GM06990 (cell line): ENCODE measurements at regions not wholly inside any gene's neighbourhood (a gene's known extent, or its start where the extent isn't known, plus 50 kb on each side); places are given as distances from the start of the nearest gene placed in this dataset.

Experiments
- DNase-seq: peaks from one replicate; pipeline ENCODE4 v3.0.0-alpha.2; 2011; ENCODE audit not compliant: insufficient read length; ENCODE audit errors: extremely low read depth
- H3K27me3 ChIP-seq: replicated peaks from 2 replicates; pipeline ENCODE4 v1.6.0; 2011; ENCODE audit warnings: low read length; ENCODE audit not compliant: control insufficient read depth, insufficient read depth
- H3K36me3 ChIP-seq: 2 replicates; pipeline ENCODE4 v1.5.1; 2011; ENCODE audit warnings: low read length; ENCODE audit not compliant: control insufficient read depth, insufficient read depth
- H3K4me3 ChIP-seq: replicated peaks from 2 replicates; pipeline ENCODE4 v1.5.1; 2011; ENCODE audit warnings: low read depth, mild to moderate bottlenecking, control low read depth, low read length
- TF ChIP-seq, protein P1 (sequence below): IDR thresholded peaks from 2 replicates; pipeline ENCODE4 v1.5.1; 2011; ENCODE audit warnings: low read length, control low read depth, mild to moderate bottlenecking, inconsistent platforms; ENCODE audit not compliant: insufficient read depth, poor library complexity, severe bottlenecking

DNA sequence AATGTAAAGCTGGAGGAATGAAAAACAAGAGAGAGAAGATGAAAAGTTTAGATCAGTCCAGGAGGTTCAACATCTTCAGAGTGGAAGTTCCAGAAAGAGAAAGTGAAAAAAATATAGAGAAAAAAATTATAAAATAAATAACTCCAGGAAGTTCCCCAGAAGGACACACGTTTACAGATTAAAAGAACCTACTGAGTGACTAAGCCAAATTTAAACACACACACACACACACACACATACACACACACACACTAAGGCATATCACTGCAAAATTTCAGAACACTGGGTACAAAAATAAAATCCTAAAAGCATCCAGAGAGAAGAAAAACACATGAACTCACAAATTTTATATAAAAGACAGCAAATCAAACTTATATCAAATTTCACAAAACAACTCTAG, 85.9 kb upstream of the PMAIP1 start:
- Histone ChIP-seq H3K27me3 (no peaks in the 10 kb centered on the region), H3K4me3 (no peak overlapping the region), H3K36me3 (no peaks in the 10 kb centered on the region)
- TF ChIP-seq, protein P1, sequence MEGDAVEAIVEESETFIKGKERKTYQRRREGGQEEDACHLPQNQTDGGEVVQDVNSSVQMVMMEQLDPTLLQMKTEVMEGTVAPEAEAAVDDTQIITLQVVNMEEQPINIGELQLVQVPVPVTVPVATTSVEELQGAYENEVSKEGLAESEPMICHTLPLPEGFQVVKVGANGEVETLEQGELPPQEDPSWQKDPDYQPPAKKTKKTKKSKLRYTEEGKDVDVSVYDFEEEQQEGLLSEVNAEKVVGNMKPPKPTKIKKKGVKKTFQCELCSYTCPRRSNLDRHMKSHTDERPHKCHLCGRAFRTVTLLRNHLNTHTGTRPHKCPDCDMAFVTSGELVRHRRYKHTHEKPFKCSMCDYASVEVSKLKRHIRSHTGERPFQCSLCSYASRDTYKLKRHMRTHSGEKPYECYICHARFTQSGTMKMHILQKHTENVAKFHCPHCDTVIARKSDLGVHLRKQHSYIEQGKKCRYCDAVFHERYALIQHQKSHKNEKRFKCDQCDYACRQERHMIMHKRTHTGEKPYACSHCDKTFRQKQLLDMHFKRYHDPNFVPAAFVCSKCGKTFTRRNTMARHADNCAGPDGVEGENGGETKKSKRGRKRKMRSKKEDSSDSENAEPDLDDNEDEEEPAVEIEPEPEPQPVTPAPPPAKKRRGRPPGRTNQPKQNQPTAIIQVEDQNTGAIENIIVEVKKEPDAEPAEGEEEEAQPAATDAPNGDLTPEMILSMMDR: no peak
- no peak for DNase-seq

DNA sequence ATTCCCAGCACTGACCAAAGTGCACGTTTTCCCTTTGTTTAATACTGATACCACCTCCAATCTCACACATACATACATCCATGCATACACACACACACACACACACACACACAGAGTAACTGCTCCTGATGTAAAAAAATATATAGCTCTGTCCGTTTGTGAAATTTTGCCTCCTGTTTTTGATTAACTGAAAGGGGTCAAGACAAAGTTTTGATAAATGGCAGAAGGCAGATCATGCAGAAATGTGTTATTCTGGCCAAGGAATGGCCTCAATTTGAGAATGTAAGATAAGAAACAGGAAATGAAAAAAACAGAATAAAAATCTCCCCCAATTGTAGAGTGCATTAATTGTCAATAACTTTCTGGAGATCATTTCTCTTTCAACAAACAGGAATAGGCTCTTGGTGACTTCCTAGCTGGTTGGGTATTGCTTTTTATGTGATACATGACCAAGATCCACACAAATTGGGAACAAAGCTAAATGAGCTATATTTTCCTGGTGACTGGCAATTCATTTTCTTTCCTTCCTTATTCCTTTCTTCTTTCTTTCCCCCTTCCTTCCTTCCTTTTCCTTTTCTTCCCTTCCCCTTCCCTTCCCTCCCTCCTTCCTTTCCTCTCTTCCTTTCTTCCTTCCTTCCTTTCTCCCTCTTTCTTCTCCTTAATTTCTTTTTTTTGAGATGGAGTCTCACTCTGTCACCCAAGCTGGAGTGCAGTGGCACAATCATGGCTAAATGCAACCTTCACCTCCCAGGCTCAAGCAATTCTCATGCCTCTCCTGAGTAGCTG, 88.9 kb upstream of the PMAIP1 start:
- no peak for DNase-seq
- TF ChIP-seq, protein P1: no peak
- Histone ChIP-seq H3K36me3 (no peaks in the 10 kb centered on the region), H3K27me3 (no peaks in the 10 kb centered on the region), H3K4me3 (no peak overlapping the region)

DNA sequence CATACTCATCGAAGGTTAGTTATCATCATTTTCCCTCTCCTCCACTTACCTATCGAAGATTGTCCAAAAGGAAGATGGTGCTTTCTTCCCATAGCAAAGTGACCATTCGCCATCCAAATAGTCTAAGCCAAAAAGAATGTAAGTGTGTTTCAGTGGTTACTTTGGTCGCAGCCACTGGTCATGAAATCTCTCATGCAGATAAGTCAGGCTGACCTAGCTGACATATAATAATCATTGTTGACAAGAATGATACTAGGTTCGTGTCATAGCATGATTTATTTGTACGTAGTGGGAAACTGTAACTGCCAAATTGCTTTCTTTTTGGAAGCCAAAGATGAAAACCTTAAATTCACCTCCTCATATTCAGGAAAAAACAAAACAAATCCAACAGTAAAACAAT, 89.6 kb upstream of the PMAIP1 start:
- Histone ChIP-seq H3K36me3 (no peaks in the 10 kb centered on the region), H3K27me3 (no peaks in the 10 kb centered on the region), H3K4me3 (no peak overlapping the region)
- DNase-seq: no peak
- TF ChIP-seq, protein P1: no peak

DNA sequence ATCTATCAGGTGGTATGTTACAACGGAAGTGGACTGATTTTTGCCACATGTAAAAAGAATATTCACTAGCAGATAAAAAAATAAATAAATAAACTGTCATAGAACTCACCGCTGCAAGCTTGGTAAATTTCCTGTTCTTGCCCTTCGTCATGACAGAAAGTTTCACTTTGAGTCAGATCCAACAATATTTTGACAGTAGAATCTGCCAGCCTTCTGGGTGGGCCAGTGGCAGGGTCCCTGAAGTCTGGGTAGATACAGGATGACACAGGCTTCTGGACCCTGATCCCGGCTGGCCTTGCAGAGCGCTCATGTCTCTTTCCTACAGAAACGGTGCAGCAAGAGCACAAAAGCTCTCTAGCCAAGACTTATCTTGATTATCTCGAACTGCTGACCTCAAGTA, 97.8 kb upstream of the PMAIP1 start:
- DNase-seq: peak; percentile 20
- H3K36me3 ChIP-seq: no peaks in the 10 kb centered on the region
- no peaks in the 10 kb centered on the region for H3K27me3 ChIP-seq
- TF ChIP-seq, protein P1: no peak
- no peak overlapping the region for H3K4me3 ChIP-seq

DNA sequence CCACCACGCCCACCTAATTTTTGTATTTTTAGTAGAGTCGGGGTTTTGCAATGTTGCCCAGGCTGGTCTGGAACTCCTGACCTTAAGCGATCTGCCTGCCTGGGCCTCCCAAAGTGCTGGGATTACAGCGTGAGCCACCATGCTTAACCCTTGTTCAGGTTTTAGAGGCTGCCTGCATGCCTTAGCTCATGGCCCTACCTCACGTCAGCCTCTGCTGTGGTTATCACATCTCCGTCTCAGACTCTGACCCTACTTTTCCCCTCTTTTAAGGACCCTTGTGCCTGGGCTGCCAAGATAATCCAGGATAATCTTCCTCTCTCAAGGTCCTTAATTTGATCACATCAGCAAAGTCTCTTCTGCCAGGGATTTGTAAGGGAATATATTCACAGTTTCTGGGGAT, 98.2 kb upstream of the PMAIP1 start:
- TF ChIP-seq, protein P1: no peak
- DNase-seq: no peak
- H3K36me3 ChIP-seq: no peaks in the 10 kb centered on the region
- H3K4me3 ChIP-seq: no peak overlapping the region
- no peaks in the 10 kb centered on the region for H3K27me3 ChIP-seq
